Mesenchymal stem cell (in vitro differentiated cells and primary cell): ENCODE measurements at regions not wholly inside any gene's neighbourhood (a gene's known extent, or its start where the extent isn't known, plus 50 kb on each side); places are given as distances from the start of the nearest gene placed in this dataset.

Experiments used
- DNase-seq: peaks from one replicate; pipeline ENCODE4 v3.0.0-alpha.2; 2013
- H2AFZ ChIP-seq: one replicate; pipeline ENCODE4 v1.6.1; 2013; ENCODE audit warnings: low read depth, mild to moderate bottlenecking, control low read depth, inconsistent platforms, low read length, moderate library complexity
- H2AK5ac ChIP-seq: 2 replicates; pipeline ENCODE4 v1.6.1; 2013; ENCODE audit warnings: low read length, moderate library complexity, mild to moderate bottlenecking, inconsistent platforms; ENCODE audit not compliant: severe bottlenecking
- H2BK120ac ChIP-seq: one replicate; pipeline ENCODE4 v1.6.1; 2013; ENCODE audit warnings: low read depth, mild to moderate bottlenecking, inconsistent platforms, low read length, moderate library complexity
- H2BK12ac ChIP-seq, 2 experiments: one replicate each; pipeline ENCODE4 v1.6.1; 2013; ENCODE audit warnings: inconsistent platforms in 2 of 2, low read length in 2 of 2, mild to moderate bottlenecking in 2 of 2, moderate library complexity in 2 of 2, control low read depth in 1 of 2
- H2BK15ac ChIP-seq: one replicate; pipeline ENCODE4 v1.6.1; 2013; ENCODE audit warnings: mild to moderate bottlenecking, low read depth, inconsistent platforms; ENCODE audit not compliant: poor library complexity, severe bottlenecking
- H2BK5ac ChIP-seq: 2 replicates; pipeline ENCODE4 v1.6.1; 2013; ENCODE audit warnings: low read depth, mild to moderate bottlenecking, low read length, control low read depth, inconsistent platforms; ENCODE audit not compliant: poor library complexity, severe bottlenecking
- H3K14ac ChIP-seq, 2 experiments: one replicate each; pipeline ENCODE4 v1.6.1; 2013; ENCODE audit warnings: inconsistent platforms in 2 of 2, low read length in 2 of 2, control low read depth in 1 of 2, mild to moderate bottlenecking in 1 of 2, moderate library complexity in 1 of 2
- H3K18ac ChIP-seq, 2 experiments: one replicate each; pipeline ENCODE4 v1.6.1; 2013; ENCODE audit warnings: inconsistent platforms in 2 of 2, low read length in 2 of 2, control low read depth in 1 of 2, low read depth in 1 of 2, mild to moderate bottlenecking in 1 of 2
- H3K23ac ChIP-seq, 2 experiments: one replicate each; pipeline ENCODE4 v1.6.1; 2013; ENCODE audit warnings: inconsistent platforms in 2 of 2, low read length in 2 of 2, mild to moderate bottlenecking in 2 of 2, moderate library complexity in 2 of 2, control low read depth in 1 of 2
- H3K27ac ChIP-seq: 2 replicates; pipeline ENCODE4 v1.5.1; 2013; ENCODE audit warnings: mild to moderate bottlenecking, moderate library complexity, low read length, control low read depth, inconsistent platforms; ENCODE audit not compliant: poor library complexity, severe bottlenecking
- H3K27me3 ChIP-seq, 2 experiments: 2 replicates each; pipeline versions ENCODE4 v1.6.1 to v1.7.0; 2013; ENCODE audit warnings: low read length in 2 of 2, mild to moderate bottlenecking in 2 of 2, moderate library complexity in 2 of 2, control low read depth in 1 of 2, inconsistent platforms in 1 of 2; ENCODE audit not compliant: control insufficient read depth in 1 of 2, insufficient read depth in 1 of 2
- H3K36me3 ChIP-seq, 2 experiments: 2 replicates each; pipeline versions ENCODE4 v1.6.1 to v1.7.0; 2013; ENCODE audit warnings: low read length in 2 of 2, control low read depth in 1 of 2, inconsistent platforms in 1 of 2, low read depth in 1 of 2, mild to moderate bottlenecking in 1 of 2; ENCODE audit not compliant: insufficient read depth in 2 of 2, control insufficient read depth in 1 of 2
- H3K4ac ChIP-seq, 2 experiments: one replicate each; pipeline ENCODE4 v1.6.1; 2013; ENCODE audit warnings: inconsistent platforms in 2 of 2, low read length in 2 of 2, mild to moderate bottlenecking in 2 of 2, moderate library complexity in 2 of 2, control low read depth in 1 of 2, low read depth in 1 of 2
- H3K4me1 ChIP-seq: 2 replicates; pipeline ENCODE4 v1.6.1; 2013; ENCODE audit warnings: low read depth, low read length, control low read depth; ENCODE audit not compliant: control insufficient read depth, insufficient read depth
- H3K4me2 ChIP-seq: 2 replicates; pipeline ENCODE4 v1.6.1; 2013; ENCODE audit warnings: low read length, mild to moderate bottlenecking, inconsistent platforms; ENCODE audit not compliant: poor library complexity, severe bottlenecking
- H3K4me3 ChIP-seq, 2 experiments: 2 replicates each; pipeline versions ENCODE4 v1.5.1 to v1.7.0; 2013; ENCODE audit warnings: low read length in 2 of 2, mild to moderate bottlenecking in 2 of 2, control low read depth in 1 of 2, low read depth in 1 of 2; ENCODE audit not compliant: insufficient read depth in 1 of 2
- H3K79me1 ChIP-seq: replicated peaks from 2 replicates; pipeline ENCODE4 v1.6.1; 2013; ENCODE audit warnings: mild to moderate bottlenecking, control low read depth, low read length, inconsistent platforms; ENCODE audit not compliant: poor library complexity, severe bottlenecking
- H3K9ac ChIP-seq: 2 replicates; pipeline ENCODE4 v1.7.0; 2013; ENCODE audit warnings: mild to moderate bottlenecking, low read length, moderate library complexity
- H3K9me3 ChIP-seq: 2 replicates; pipeline ENCODE4 v1.7.0; 2013; ENCODE audit warnings: mild to moderate bottlenecking, low read length; ENCODE audit not compliant: control insufficient read depth
- H4K8ac ChIP-seq: one replicate; pipeline ENCODE4 v1.6.1; 2013; ENCODE audit warnings: inconsistent platforms, mild to moderate bottlenecking, low read length, moderate library complexity
- H4K91ac ChIP-seq: one replicate; pipeline ENCODE4 v1.6.1; 2013; ENCODE audit warnings: mild to moderate bottlenecking, low read length, inconsistent platforms
- WGBS: methylation state at CpG from one replicate; pipeline ENCODE4 v1.1.7; 2013; ENCODE audit warnings: mixed read lengths; 5-methylcytosine and 5-hydroxymethylcytosine counted together

DNA sequence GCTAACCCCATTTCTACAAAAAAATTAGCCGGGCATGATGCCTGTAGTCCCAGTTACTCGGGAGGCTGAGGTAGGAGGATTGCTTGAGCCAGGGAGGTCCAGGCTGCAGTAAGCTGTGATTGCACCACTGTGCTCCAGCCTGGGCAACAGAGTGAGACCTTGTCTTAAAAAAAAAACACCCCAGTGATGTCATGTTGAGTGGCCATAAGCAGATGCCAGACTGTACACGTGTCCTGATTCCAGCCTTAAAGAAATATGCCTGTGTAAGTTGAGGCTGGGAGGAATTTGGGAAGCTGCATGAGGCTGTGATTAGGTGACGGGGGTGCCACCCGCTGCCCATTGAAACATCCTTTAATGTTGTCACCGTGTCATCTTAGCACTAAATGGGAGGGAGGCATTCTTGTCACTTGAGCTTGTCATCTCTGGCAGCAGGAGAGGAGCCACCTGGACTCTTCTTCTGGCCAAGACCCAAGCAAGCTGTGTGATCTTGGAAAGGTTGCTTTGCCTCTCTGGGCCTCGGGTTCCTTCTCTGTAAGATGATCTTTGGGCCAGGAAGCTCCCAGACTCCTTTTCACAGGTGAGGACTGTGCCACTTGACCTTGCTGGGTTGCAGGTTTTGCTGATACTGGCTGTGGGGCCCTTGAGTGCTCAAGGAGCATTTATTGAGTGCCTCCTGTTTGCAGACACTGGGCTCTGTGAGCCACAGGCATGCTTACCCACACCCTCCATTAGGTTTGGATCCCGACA lies 98.3 kb upstream of the CIBAR2 start:
- Histone ChIP-seq H2BK15ac (no peak overlapping the region), H3K9ac (peak overlapping the region; percentile 70), H3K9me3 (no peaks in the 10 kb centered on the region), H2BK12ac (peak overlapping the region in 1 of 2 experiments; percentile 8), H4K8ac (no peak overlapping the region), H2AK5ac (peak overlapping the region; percentile 71), H3K79me1 (peaks cover 17% of the 10 kb centered on the region), H3K4ac (peak overlapping the region in 1 of 2 experiments; percentile 81), H3K4me1 (peaks cover 74% of the 10 kb centered on the region), H2AFZ (no peak overlapping the region), H3K27me3 (no peaks in the 10 kb centered on the region), H3K4me3 (no peak overlapping the region), H3K23ac (peak overlapping the region in 1 of 2 experiments; percentile 2), H3K36me3 (peaks cover 0 to 20% of the 10 kb centered on the region in 2 experiments), H3K18ac (peak overlapping the region in 1 of 2 experiments; percentile 81), H2BK120ac (no peak overlapping the region), H4K91ac (peak overlapping the region; percentile 30), H2BK5ac (no peak overlapping the region), H3K27ac (peak overlapping the region; percentile 42), H3K4me2 (no peak overlapping the region), H3K14ac (peak overlapping the region in 1 of 2 experiments; percentile 63)
- 64% methylated on average over 8 of the region's 8 CpGs for WGBS
- peak; percentile 89 for DNase-seq

DNA sequence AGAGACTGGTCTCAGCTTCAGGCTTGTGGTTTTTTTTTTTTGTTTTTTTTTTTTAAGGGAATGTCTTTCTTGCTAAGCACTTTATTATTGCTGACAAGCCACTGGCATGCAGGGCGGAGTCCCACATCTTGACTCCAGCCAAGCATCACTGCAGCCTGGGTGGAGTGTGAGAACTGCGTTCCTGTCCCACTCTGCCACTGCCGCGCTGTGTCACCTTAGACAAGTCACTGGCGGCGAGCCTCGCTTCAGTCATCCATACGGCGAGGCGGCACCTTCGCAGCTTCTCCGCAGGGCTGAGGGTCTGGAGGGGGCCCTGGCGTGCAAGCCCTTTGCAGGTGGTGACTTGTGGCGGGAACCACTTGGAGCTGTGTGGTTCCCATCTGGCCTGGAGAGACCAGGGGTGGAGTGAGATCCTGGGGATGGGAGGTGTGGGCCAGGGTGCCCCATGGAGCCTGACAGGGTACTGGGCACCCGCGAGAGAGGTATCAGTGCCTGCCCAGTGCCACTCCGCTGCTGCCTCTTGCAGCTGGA lies 99.1 kb upstream of the CIBAR2 start:
- 93% methylated on average over 17 of the region's 17 CpGs for WGBS
- no peaks in the 10 kb centered on the region for H3K27me3 ChIP-seq
- DNase-seq = peak; percentile 63
- H3K79me1 ChIP-seq = peaks cover 20% of the 10 kb centered on the region
- H2BK5ac ChIP-seq = no peak overlapping the region
- H3K14ac ChIP-seq = peak overlapping the region in 1 of 2 experiments; percentile 26
- H3K4me1 ChIP-seq = peaks cover 70% of the 10 kb centered on the region
- peak overlapping the region; percentile 55 for H2BK15ac ChIP-seq
- H3K4me2 ChIP-seq = no peak overlapping the region
- no peak overlapping the region for H3K23ac ChIP-seq
- peak overlapping the region; percentile 42 for H3K27ac ChIP-seq
- H3K9me3 ChIP-seq = no peaks in the 10 kb centered on the region
- H2AK5ac ChIP-seq = peak overlapping the region; percentile 62
- H3K18ac ChIP-seq = peak overlapping the region; percentile 48 to 81
- peak overlapping the region; percentile 23 for H4K91ac ChIP-seq
- H4K8ac ChIP-seq = peak overlapping the region; percentile 24
- peak overlapping the region; percentile 70 for H3K9ac ChIP-seq
- H2BK12ac ChIP-seq = peak overlapping the region; percentile 65 to 91
- peaks cover 0 to 20% of the 10 kb centered on the region in 2 experiments for H3K36me3 ChIP-seq
- H3K4ac ChIP-seq = peak overlapping the region in 1 of 2 experiments; percentile 30
- peak overlapping the region; percentile 50 for H2BK120ac ChIP-seq
- H3K4me3 ChIP-seq = no peak overlapping the region
- no peak overlapping the region for H2AFZ ChIP-seq

DNA sequence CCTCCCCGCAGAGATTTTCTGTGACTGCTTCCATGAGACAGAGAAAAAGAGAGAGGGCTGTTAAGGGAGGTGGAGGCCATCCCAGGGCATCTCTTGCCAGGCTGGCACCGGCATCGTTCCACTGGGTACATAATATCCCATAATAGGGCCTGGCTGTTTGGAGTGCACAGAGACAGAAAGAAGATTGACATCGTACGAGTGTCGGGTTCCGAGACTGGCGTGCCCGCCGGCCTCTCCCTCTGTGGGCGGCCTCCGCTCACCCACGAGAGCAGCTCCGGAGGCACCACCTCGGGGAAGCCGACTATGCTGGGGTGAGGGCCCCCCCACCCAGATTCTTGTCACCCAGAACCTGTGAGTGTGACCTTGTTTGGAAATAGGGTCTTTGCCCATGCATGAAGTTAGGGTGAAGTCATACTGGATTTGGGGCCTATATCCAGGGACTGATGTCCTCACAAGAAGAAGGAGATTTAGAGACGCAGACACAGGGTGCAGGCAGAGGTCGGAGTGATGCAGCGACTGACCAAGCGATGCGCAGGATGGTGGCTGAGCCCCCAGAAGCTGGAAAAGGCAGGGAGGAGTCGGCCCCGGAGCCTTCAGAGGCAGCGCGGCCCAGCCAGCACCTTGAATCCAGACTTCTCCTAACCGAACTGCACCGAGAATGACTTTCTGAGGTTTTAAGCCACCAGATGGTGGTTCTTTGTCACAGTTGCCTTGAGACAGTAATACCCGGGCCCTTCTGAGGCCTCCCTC lies 101.8 kb upstream of the CIBAR2 start:
- peak overlapping the region; percentile 60 for H2AK5ac ChIP-seq
- H3K4me3 ChIP-seq = no peak overlapping the region
- no peak for DNase-seq
- H3K4ac ChIP-seq = peak overlapping the region in 1 of 2 experiments; percentile 1
- H2AFZ ChIP-seq = no peak overlapping the region
- WGBS = 95% methylated on average over 27 of the region's 28 CpGs
- peaks cover 25% of the 10 kb centered on the region for H3K79me1 ChIP-seq
- peak overlapping the region in 1 of 2 experiments; percentile 96 for H2BK12ac ChIP-seq
- no peak overlapping the region for H2BK5ac ChIP-seq
- peak overlapping the region; percentile 19 to 63 for H3K18ac ChIP-seq
- H2BK15ac ChIP-seq = no peak overlapping the region
- no peak overlapping the region for H3K27ac ChIP-seq
- H3K23ac ChIP-seq = no peak overlapping the region
- H4K91ac ChIP-seq = no peak overlapping the region
- H3K36me3 ChIP-seq = peaks cover 0 to 9% of the 10 kb centered on the region in 2 experiments
- no peak overlapping the region for H3K4me2 ChIP-seq
- H3K9ac ChIP-seq = no peak overlapping the region
- no peak overlapping the region for H2BK120ac ChIP-seq
- H3K14ac ChIP-seq = no peak overlapping the region
- no peaks in the 10 kb centered on the region for H3K9me3 ChIP-seq
- H3K27me3 ChIP-seq = no peaks in the 10 kb centered on the region
- H3K4me1 ChIP-seq = peaks cover 51% of the 10 kb centered on the region
- H4K8ac ChIP-seq = no peak overlapping the region
